ENCODE measurements at regions not wholly inside any gene's neighbourhood (a gene's known extent, or its start where the extent isn't known, plus 50 kb on each side); places are given as distances from the start of the nearest gene placed in this dataset.
A peak's percentile ranks its signal among the peaks of the same experiment; 100 is the strongest.

DNA sequence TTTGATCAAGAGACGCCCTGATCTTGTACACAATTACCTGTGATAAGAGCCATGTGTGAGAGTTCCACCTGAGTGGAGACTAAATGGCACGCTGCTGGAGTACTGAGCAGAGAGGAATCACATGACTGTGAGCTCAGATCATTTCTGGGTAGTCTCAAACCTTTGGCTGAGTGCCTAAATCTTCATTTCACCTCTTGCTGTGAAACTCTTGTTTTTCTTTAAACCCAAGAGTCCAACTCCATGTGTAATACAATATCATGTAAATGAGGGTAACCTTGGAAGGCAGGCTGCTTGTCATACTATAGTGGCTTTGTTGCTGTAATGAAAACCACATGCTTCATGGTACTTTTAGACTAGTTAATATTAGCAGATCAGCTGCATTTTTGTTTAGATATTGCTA lies 156.9 kb downstream of the CAND1 start:
- DNase-seq (ENCODE audit: low read depth in 2 of 2), result no peak

- no peak for DNase-seq (ENCODE audit: low read depth in 2 of 2)
Observed at GRCh38 chr12:67427336-67427735, 158.2 kb downstream of the CAND1 start.

DNA sequence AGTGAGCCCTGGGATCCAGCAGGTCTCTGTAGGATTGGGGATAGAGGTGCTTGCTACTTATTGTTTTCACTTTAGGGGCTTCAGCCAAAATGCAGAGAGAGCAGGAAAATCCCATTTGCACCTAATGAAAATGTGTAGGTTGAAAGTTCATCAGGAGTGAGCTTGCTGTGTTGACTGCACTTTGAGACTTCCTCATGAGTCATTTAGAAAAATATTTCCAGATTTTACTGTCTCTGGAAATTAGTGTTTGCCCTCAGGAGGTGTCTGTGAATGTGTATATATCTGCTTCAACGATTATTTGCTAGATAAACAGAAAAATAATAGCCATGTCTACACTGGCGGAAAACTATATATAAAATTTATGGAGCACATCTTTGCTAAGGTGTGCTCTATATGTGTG lies 159.3 kb downstream of the CAND1 start:
- no peak for DNase-seq (ENCODE audit: low read depth in 2 of 2)

- DNase-seq (ENCODE audit: low read depth in 2 of 2), result no peak
Observed at GRCh38 chr12:67430708-67431335, 161.7 kb downstream of the CAND1 start.

GRCh38 chr12:67431411-67432020 lies 162.4 kb downstream of the CAND1 start:
- no peak for DNase-seq (ENCODE audit: low read depth in 2 of 2)

- DNase-seq (ENCODE audit: low read depth in 2 of 2), result no peak
Observed at GRCh38 chr12:67433385-67434175, 164.4 kb downstream of the CAND1 start.

GRCh38 chr12:67434671-67435370 lies 165.7 kb downstream of the CAND1 start:
- DNase-seq (ENCODE audit: low read depth in 2 of 2), result no peak

DNA sequence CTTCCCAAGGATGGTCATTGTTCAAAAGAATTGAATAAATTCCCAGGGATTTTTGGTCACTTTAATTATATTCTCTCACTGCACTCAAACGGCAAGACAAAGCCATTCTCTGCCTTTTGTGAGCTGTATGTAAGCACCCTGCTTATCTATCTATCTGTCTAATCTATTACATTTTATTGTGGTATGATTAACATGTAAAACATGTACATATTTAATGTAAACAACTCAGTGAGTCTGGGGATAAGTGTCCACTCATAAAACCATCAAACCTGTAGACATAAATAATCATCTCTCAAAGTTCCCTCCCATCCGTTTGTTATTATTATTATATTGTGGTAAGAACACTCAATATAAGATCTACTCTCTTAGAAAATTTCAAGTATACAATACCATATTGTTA lies 167.1 kb downstream of the CAND1 start:
- DNase-seq (ENCODE audit: low read depth in 2 of 2), result no peak

DNA sequence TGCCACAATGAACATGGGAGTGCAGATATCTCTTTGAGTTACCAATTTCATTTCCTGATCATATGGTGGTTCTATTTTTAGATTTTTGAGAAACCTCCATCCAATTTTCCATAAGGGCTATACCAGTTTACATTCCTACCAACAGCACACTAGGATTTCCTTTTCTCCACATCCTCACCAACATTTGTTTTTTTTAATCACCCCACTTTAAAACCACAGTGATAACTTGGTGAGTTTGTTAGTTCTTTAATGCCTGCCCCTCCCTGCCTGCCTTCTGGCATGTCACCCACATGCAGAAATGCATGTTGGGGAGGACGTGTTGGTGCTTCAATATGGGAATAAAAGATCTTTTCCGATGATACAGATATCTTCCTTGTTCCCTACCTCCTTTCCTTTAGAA lies 167.9 kb downstream of the CAND1 start:
- DNase-seq (ENCODE audit: low read depth in 2 of 2), result no peak

- DNase-seq (ENCODE audit: low read depth in 2 of 2), result no peak
Observed at GRCh38 chr12:67439611-67440010, 170.5 kb downstream of the CAND1 start.

- peak; percentile 45 to 57 for DNase-seq (ENCODE audit: low read depth in 2 of 2)
Observed at GRCh38 chr12:67441736-67442346, 172.7 kb downstream of the CAND1 start.

- DNase-seq (ENCODE audit: low read depth in 2 of 2), result no peak
Observed at GRCh38 chr12:67442347-67442841, 173.2 kb downstream of the CAND1 start.

GRCh38 chr12:67442896-67443295 lies 173.7 kb downstream of the CAND1 start:
- DNase-seq (ENCODE audit: low read depth in 2 of 2), result no peak

- no peak for DNase-seq (ENCODE audit: low read depth in 2 of 2)
Observed at GRCh38 chr12:67444542-67444941, 175.4 kb downstream of the CAND1 start.

GRCh38 chr12:67446716-67447115 lies 177.6 kb downstream of the CAND1 start:
- no peak for DNase-seq (ENCODE audit: low read depth in 2 of 2)

DNA sequence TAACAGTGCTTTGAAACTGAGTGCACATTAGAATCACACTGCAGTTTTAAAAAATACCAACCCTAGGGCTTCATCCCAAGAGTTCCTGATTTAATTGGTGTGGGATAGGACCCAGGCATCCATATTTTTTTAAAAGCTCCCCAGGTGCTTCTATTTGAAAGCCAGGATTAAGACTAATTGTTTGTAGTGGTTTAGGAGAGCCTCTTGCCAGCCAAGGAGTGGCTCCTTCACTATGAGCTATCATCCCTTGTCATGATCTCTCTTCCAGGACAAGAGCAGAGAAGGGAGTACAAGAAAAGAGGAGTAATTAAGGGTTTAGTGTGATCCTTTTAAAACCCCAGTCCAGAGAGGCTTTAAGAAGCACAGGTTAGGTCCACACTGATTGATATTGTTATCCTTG lies 178.0 kb downstream of the CAND1 start:
- no peak for DNase-seq (ENCODE audit: low read depth in 2 of 2)

- peak in 1 of 2 donors; percentile 7 for DNase-seq (ENCODE audit: low read depth in 2 of 2)
Observed at GRCh38 chr12:67449591-67450052, 180.5 kb downstream of the CAND1 start.

DNA sequence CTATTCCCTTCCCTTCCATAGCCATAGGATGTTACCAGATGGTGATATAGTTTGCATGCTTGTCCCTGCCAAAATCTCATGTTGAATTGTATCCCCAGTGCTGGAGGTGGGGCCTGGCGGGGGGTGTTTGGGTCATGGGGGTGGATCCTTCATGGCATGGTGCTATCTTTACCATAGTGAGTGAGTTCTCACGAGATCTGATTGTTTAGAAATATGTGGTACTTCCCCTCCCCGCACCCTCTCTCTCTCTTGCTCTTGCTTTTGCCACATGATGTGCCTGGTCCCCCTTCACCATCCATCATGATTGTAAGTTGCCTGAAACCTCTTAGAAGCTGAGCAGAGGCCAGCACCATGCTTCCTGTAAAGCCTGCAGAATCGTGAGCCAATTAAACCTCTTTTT lies 181.3 kb downstream of the CAND1 start:
- DNase-seq (ENCODE audit: low read depth in 2 of 2), result no peak

DNA sequence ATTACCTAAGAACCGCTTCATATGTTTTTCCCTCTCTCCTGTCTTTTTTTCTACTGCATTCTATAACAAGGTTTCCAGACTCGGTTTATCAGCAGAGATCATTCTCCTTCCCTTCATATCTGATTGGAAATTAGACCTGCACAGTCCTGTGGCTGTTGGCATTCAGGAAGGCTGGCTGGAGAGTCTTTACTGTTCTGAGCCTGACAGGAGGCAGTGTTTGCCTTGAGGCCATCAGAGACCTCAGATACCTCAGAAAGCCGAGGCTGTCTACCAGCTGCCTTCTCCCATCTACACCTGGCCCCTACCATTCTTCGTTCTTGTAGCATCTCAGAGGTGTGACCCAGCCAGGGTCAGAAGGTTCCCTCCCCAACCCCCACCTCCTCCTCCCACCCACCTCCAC lies 182.0 kb downstream of the CAND1 start:
- DNase-seq (ENCODE audit: low read depth in 2 of 2), result no peak

GRCh38 chr12:67452119-67452805 lies 183.1 kb downstream of the CAND1 start:
- DNase-seq (ENCODE audit: low read depth in 2 of 2), result peak; percentile 15 to 30

- DNase-seq (ENCODE audit: low read depth in 2 of 2), result no peak
Observed at GRCh38 chr12:67453191-67453590, 184.0 kb downstream of the CAND1 start.

Measured in stimulated activated CD8-positive, alpha-beta memory T cell treated with anti-CD3 and anti-CD28 coated beads, Interleukin-15, amount 100 ng/mL, for 48 hours (primary cell).